ENCODE measurements at regions not wholly inside any gene's neighbourhood (a gene's known extent, or its start where the extent isn't known, plus 50 kb on each side); places are given as distances from the start of the nearest gene placed in this dataset.

DNA sequence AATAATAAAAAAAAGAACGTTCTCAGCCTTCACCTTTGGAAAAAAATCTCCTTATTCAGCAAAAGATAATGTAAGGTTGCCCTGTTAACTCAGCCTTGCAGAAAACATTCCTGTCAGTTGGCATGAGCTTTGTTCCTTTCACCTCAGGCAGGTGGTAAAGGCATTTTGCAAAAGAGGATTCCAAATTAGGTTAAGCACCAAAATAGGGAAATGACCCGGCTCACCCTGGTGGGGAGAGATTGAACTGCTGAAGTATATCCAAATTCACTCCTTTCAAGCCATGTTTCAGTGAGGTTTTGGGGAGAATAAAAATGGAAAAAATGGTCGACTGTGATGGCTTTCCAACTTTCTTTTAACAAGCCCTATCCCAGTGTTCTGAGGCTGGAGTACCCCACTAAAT, 1988.8 kb upstream of the PIK3C3 start:
- no TSS peak for BruUV-seq (replicated peaks)
- ATAC-seq: no peak
- H3K4me3 ChIP-seq: no peak overlapping the region
- in situ Hi-C loops (cut with MboI): no loop called here
- ChIA-PET RAD21 (ENCODE audit: unreplicated experiment) (no interaction called here), POLR2A (no interaction called here), SMC1A (ENCODE audit: uncharacterized antibody, unreplicated experiment) (no interaction called here), CTCF (no interaction called here)
- no peak overlapping the region for H3K4me2 ChIP-seq (ENCODE audit: control insufficient read depth, insufficient read depth)
- H3K27me3 ChIP-seq (replicated peaks in 1 of 2; ENCODE audit: control insufficient read depth in 2 of 2, insufficient read depth in 2 of 2, low read length in 1 of 2): no peaks in the 10 kb centered on the region
- TF ChIP-seq SRF (IDR thresholded peaks at IDR 0.05; ENCODE audit: low read depth in 2 of 2, low read length in 2 of 2): no peak
- TF ChIP-seq, protein P1, sequence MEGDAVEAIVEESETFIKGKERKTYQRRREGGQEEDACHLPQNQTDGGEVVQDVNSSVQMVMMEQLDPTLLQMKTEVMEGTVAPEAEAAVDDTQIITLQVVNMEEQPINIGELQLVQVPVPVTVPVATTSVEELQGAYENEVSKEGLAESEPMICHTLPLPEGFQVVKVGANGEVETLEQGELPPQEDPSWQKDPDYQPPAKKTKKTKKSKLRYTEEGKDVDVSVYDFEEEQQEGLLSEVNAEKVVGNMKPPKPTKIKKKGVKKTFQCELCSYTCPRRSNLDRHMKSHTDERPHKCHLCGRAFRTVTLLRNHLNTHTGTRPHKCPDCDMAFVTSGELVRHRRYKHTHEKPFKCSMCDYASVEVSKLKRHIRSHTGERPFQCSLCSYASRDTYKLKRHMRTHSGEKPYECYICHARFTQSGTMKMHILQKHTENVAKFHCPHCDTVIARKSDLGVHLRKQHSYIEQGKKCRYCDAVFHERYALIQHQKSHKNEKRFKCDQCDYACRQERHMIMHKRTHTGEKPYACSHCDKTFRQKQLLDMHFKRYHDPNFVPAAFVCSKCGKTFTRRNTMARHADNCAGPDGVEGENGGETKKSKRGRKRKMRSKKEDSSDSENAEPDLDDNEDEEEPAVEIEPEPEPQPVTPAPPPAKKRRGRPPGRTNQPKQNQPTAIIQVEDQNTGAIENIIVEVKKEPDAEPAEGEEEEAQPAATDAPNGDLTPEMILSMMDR (IDR thresholded peaks at IDR 0.05 in 2 of 3, conservative IDR thresholded peaks at IDR 0.05 in 1 of 3; ENCODE audit: control insufficient read depth in 2 of 3, extremely low read depth in 1 of 3, insufficient read depth in 1 of 3, low read depth in 3 of 3, low read length in 3 of 3): peak in 1 of 3 experiments; percentile 9; a peak in 1 of 6 replicates
- WGBS (ENCODE audit: insufficient coverage, insufficient replicate concordance, low lambda C conversion rate, missing lambda C conversion rate): 2% methylated on average over 3 of the region's 3 CpGs
- intact Hi-C loops (cut with micrococcal nuclease; ENCODE audit: unreplicated experiment): no loop called here
- no peak for FAIRE-seq
- H3K79me2 ChIP-seq (ENCODE audit: control insufficient read depth, insufficient read depth, low read length): no peaks in the 10 kb centered on the region
- no peak overlapping the region for H2AFZ ChIP-seq (ENCODE audit: control insufficient read depth, low read depth, low read length)
- no peak overlapping the region for H3K27ac ChIP-seq (ENCODE audit: control insufficient read depth, insufficient read depth)
- H4K20me1 ChIP-seq (ENCODE audit: control insufficient read depth, insufficient read depth): no peaks in the 10 kb centered on the region
- no peak overlapping the region for H3K9ac ChIP-seq (ENCODE audit: control insufficient read depth, insufficient read depth, low read length)
- no peaks in the 10 kb centered on the region for H3K9me3 ChIP-seq (replicated peaks; ENCODE audit: control insufficient read depth, insufficient read depth, low read length)
- DNase-seq (ENCODE audit: low read depth, low spot score): no peak
- no peaks in the 10 kb centered on the region for H3K4me1 ChIP-seq (ENCODE audit: control insufficient read depth, insufficient read depth, low read length)
- H3K36me3 ChIP-seq (ENCODE audit: control insufficient read depth in 2 of 2, insufficient read depth in 2 of 2, low read length in 1 of 2): no peaks in the 10 kb centered on the region

DNA sequence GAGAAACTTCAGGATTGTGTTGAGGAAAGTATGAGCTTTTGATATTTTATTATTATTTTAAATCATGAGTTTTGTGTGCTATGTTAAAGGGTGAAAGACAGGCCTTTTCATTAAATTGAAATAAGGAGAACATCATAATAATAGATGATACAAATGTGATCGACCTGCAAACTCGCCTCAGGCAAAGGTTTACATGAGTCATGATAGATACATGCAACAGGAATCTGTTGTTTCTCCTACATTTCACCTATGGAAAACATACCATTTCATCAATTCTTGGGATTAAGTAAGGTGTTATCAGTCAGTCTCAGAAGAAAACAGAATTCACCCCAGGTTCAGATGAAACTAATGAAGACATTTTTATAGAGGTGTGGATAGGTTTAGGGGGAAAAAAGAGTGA, 1992.5 kb upstream of the PIK3C3 start:
- FAIRE-seq: no peak
- BruUV-seq (replicated peaks): no TSS peak
- POLR2A ChIA-PET: no interaction called here
- RAD21 ChIA-PET (ENCODE audit: unreplicated experiment): no interaction called here
- in situ Hi-C loops (cut with MboI) (no loop called here), intact Hi-C loops (cut with micrococcal nuclease; ENCODE audit: unreplicated experiment) (no loop called here)
- CTCF ChIA-PET: interaction anchor here (0.6 kb wide), 1 partner anchor 338 kb away, joined by 3 read pairs; no protein-coding TSS in a partner anchor
- no peaks in the 10 kb centered on the region for H3K4me1 ChIP-seq (ENCODE audit: control insufficient read depth, insufficient read depth, low read length)
- SMC1A ChIA-PET (ENCODE audit: uncharacterized antibody, unreplicated experiment): no interaction called here
- no peak overlapping the region for H3K9ac ChIP-seq (ENCODE audit: control insufficient read depth, insufficient read depth, low read length)
- no peaks in the 10 kb centered on the region for H3K27me3 ChIP-seq (replicated peaks in 1 of 2; ENCODE audit: control insufficient read depth in 2 of 2, insufficient read depth in 2 of 2, low read length in 1 of 2)
- no peaks in the 10 kb centered on the region for H3K36me3 ChIP-seq (ENCODE audit: control insufficient read depth in 2 of 2, insufficient read depth in 2 of 2, low read length in 1 of 2)
- H3K4me2 ChIP-seq (ENCODE audit: control insufficient read depth, insufficient read depth): no peak overlapping the region
- no peaks in the 10 kb centered on the region for H3K9me3 ChIP-seq (replicated peaks; ENCODE audit: control insufficient read depth, insufficient read depth, low read length)
- no peak overlapping the region for H3K27ac ChIP-seq (ENCODE audit: control insufficient read depth, insufficient read depth)
- no peaks in the 10 kb centered on the region for H4K20me1 ChIP-seq (ENCODE audit: control insufficient read depth, insufficient read depth)
- no peak for DNase-seq (ENCODE audit: low read depth, low spot score)
- no peak overlapping the region for H3K4me3 ChIP-seq
- H2AFZ ChIP-seq (ENCODE audit: control insufficient read depth, low read depth, low read length): no peak overlapping the region
- no peak for ATAC-seq
- H3K79me2 ChIP-seq (ENCODE audit: control insufficient read depth, insufficient read depth, low read length): no peaks in the 10 kb centered on the region
- WGBS (ENCODE audit: insufficient coverage, insufficient replicate concordance, low lambda C conversion rate, missing lambda C conversion rate): 0% methylated on average over 2 of the region's 2 CpGs
- no peak for TF ChIP-seq JUND (IDR thresholded peaks at IDR 0.05; ENCODE audit: low read depth, low read length)
- TF ChIP-seq, protein P2, sequence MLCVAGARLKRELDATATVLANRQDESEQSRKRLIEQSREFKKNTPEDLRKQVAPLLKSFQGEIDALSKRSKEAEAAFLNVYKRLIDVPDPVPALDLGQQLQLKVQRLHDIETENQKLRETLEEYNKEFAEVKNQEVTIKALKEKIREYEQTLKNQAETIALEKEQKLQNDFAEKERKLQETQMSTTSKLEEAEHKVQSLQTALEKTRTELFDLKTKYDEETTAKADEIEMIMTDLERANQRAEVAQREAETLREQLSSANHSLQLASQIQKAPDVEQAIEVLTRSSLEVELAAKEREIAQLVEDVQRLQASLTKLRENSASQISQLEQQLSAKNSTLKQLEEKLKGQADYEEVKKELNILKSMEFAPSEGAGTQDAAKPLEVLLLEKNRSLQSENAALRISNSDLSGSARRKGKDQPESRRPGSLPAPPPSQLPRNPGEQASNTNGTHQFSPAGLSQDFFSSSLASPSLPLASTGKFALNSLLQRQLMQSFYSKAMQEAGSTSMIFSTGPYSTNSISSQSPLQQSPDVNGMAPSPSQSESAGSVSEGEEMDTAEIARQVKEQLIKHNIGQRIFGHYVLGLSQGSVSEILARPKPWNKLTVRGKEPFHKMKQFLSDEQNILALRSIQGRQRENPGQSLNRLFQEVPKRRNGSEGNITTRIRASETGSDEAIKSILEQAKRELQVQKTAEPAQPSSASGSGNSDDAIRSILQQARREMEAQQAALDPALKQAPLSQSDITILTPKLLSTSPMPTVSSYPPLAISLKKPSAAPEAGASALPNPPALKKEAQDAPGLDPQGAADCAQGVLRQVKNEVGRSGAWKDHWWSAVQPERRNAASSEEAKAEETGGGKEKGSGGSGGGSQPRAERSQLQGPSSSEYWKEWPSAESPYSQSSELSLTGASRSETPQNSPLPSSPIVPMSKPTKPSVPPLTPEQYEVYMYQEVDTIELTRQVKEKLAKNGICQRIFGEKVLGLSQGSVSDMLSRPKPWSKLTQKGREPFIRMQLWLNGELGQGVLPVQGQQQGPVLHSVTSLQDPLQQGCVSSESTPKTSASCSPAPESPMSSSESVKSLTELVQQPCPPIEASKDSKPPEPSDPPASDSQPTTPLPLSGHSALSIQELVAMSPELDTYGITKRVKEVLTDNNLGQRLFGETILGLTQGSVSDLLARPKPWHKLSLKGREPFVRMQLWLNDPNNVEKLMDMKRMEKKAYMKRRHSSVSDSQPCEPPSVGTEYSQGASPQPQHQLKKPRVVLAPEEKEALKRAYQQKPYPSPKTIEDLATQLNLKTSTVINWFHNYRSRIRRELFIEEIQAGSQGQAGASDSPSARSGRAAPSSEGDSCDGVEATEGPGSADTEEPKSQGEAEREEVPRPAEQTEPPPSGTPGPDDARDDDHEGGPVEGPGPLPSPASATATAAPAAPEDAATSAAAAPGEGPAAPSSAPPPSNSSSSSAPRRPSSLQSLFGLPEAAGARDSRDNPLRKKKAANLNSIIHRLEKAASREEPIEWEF (IDR thresholded peaks at IDR 0.05; ENCODE audit: insufficient replicate concordance, low read depth, low read length): no peak
- TF ChIP-seq TAF1 (IDR thresholded peaks at IDR 0.05; ENCODE audit: borderline replicate concordance, low read depth, low read length): no peak
- TF ChIP-seq, protein P3, sequence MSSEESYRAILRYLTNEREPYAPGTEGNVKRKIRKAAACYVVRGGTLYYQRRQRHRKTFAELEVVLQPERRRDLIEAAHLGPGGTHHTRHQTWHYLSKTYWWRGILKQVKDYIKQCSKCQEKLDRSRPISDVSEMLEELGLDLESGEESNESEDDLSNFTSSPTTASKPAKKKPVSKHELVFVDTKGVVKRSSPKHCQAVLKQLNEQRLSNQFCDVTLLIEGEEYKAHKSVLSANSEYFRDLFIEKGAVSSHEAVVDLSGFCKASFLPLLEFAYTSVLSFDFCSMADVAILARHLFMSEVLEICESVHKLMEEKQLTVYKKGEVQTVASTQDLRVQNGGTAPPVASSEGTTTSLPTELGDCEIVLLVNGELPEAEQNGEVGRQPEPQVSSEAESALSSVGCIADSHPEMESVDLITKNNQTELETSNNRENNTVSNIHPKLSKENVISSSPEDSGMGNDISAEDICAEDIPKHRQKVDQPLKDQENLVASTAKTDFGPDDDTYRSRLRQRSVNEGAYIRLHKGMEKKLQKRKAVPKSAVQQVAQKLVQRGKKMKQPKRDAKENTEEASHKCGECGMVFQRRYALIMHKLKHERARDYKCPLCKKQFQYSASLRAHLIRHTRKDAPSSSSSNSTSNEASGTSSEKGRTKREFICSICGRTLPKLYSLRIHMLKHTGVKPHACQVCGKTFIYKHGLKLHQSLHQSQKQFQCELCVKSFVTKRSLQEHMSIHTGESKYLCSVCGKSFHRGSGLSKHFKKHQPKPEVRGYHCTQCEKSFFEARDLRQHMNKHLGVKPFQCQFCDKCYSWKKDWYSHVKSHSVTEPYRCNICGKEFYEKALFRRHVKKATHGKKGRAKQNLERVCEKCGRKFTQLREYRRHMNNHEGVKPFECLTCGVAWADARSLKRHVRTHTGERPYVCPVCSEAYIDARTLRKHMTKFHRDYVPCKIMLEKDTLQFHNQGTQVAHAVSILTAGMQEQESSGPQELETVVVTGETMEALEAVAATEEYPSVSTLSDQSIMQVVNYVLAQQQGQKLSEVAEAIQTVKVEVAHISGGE (CRISPR knock-in tag; IDR thresholded peaks at IDR 0.05): no peak

Data from GM12878 (cell line).